Left hindlimb (tissue), 1 donor: ENCODE measurements at regions not wholly inside any gene's neighbourhood (a gene's known extent, or its start where the extent isn't known, plus 50 kb on each side); places are given as distances from the start of the nearest gene placed in this dataset.

ENCODE experiments used
- DNase-seq: peaks from one replicate; pipeline ENCODE4 v3.0.0-alpha.2; 2018

DNA sequence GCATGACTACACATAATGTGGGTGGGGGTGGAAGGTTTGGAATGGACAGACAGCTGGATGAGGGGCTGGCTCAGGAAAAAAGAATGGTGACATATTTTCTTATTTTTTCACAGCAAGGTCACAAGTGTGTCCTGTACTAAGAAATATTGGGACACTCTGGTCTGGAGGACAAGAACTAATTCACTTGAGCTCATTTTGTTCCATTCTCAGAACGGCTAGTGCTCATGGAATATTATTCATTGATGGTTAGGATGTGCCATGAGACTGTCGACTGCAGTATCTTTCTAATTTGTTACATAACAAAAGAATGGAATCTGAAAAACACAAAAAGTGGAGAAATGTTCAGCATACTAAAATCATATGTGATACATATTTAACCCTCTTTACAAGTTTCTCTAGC, 149.5 kb downstream of the BMP4 start:
- no peak for DNase-seq

GRCh38 chr14:53796734-53797133, 159.9 kb downstream of the BMP4 start:
- DNase-seq = no peak

- DNase-seq = no peak
Observed at GRCh38 chr14:53793790-53794505, 162.7 kb downstream of the BMP4 start.

DNA sequence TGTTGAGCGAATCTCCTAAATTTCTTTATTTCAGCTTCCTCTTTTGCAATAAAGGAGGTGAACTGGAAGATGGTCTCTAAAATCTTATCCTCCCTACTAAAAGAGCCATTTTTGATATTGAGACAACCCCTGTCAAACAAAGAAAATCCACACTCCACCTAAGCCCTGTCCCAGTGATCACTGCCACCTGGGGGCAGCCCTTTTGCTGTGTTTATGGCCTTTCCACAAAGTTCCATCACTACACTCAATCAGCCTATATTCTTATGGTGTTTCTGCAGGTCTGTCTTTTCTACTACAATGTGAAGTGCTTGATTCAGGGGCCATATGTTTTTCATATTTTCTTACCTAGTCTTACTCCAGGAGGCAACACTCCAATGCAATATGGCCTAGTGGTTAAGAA, 163.7 kb downstream of the BMP4 start:
- no peak for DNase-seq

GRCh38 chr14:53790731-53791500, 165.7 kb downstream of the BMP4 start:
- DNase-seq = no peak

DNA sequence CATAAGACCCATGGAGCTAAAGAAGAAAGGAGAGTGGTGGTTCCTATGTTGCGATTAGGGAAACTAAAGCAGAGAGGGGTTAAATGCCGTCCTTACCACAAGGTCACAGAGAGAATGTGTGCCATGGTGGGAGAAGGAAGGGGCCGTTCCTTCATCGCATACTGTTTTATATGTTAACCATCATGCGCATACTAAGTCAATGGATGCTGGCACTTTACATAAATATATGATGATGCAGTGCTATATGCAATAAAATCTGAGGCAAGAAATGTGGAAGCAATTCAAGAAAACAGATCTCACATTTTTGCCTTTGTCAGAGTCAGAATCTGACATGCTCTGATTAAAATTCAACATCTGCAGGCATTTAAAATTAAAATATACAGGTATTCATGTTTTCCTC, 168.1 kb downstream of the BMP4 start:
- no peak for DNase-seq

DNA sequence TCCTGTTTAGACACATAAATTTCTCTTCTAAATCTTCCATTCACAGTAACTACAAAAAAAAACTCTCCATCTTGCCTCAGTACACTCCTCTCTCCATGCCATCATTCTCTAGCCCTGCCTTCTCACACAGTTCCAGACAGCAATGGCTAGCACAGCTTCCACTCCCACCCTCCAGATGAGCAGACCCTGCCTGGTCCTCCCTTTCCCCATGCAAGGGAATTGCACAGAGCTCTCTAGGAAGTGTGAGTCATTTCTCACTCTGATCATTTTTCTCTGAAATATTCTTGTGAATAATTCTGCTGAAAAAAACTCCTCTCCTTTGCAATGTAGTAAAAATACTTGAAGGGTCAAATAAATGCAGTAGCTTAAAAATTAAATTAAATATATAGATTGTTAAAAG, 170.6 kb downstream of the BMP4 start:
- DNase-seq = no peak

DNA sequence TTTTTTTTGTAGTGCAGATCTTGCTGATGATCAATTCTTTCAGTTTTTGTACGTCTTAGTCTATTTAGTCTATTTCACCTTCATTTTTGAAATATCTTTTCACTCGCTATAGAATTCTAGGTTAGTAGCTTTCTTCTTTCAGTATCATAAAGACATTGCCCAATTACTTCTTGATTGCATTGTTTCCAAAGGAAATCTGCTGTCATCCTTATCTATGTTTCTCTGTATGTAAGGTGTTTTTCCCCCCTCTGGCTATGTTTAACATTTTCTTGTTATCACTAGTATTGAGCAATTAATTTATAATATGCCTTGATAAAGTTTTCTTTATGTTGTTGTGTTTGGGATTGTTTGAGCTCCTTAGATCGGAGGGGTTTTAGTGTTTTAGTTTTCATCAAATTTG, 171.9 kb downstream of the BMP4 start:
- no peak for DNase-seq

- no peak for DNase-seq
Observed at GRCh38 chr14:53783256-53783655, 173.4 kb downstream of the BMP4 start.

- DNase-seq = no peak
Observed at GRCh38 chr14:53780051-53780555, 176.5 kb downstream of the BMP4 start.

DNA sequence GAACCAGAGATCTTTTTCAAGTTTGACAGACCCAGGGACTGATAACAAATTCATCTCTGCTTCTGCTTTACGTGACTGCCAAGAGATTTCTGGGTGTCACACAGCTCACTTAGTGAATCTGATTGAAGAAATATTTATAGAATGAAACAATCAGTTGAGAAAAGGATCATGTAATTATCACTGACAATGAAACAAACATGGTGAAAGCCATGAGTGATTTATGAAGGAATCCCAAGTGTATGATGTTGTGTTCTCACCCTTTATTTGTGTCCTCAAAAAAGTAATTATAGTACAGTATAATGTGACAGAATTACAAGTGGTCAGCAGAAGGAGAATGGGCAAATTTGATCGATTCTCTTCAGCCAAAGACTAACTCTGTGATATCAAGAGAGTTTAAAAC, 177.3 kb downstream of the BMP4 start:
- no peak for DNase-seq

DNA sequence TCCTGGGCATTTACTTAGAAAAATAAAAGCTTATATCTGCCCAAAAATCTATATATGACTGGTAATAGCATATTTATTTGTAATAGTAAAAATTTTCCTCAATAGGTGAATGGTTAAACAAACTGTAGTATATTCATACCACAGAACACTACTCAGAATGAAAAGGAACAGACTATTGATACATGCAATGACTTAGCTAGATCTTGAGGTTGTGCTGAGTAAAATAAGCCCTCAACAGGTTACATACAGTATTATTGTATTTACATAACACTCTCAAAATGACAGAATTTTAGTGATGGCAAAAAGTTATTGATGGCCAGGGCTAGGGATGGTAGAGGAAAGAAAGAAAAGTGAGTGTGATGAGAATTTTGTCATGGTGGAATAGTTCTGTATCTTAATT, 178.4 kb downstream of the BMP4 start:
- no peak for DNase-seq

GRCh38 chr14:53772936-53773335, 183.7 kb downstream of the BMP4 start:
- DNase-seq = no peak

DNA sequence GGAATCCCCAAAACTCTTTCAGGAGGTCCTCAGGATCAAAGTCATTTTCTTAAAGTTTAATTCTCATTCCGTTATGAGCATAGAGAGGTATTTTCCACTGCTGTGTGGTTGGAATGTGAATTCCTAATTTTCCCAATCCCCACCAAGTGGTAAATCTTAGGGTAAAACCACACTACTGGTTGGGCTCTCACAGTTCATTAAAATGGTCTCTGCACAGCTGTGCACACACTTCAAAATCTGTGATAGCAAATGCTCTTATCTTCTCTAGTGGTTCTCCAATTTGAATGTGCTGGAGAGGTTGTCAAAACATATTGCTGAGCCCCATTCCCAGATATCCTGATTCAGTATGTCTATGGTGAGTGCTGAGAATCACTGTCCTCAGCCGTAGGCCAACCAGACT, 189.1 kb downstream of the BMP4 start:
- DNase-seq = no peak

- DNase-seq = no peak
Observed at GRCh38 chr14:53766601-53767000, 190.0 kb downstream of the BMP4 start.

GRCh38 chr14:53766106-53766505, 190.5 kb downstream of the BMP4 start:
- no peak for DNase-seq

GRCh38 chr14:53764846-53765245, 191.8 kb downstream of the BMP4 start:
- DNase-seq = no peak

DNA sequence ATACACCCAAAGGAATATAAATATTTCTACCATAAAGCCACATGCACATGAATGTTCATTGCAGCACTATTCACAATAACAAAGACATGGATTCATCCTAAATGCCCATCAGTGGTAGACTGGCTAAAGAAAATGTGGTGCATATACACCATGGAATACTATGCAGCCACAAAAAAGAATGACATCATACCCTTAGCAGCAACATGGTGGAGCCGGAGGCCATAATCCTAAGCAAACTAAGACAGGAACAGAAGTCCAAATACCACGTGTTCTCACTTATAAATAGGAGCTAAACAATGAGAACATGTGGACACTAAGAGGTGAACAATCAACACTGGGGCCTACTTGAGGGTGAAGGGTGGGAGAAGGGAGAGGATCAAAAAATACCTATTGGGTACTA, 198.5 kb downstream of the BMP4 start:
- no peak for DNase-seq

GRCh38 chr14:53757732-53758131, 198.9 kb downstream of the BMP4 start:
- DNase-seq = no peak

DNA sequence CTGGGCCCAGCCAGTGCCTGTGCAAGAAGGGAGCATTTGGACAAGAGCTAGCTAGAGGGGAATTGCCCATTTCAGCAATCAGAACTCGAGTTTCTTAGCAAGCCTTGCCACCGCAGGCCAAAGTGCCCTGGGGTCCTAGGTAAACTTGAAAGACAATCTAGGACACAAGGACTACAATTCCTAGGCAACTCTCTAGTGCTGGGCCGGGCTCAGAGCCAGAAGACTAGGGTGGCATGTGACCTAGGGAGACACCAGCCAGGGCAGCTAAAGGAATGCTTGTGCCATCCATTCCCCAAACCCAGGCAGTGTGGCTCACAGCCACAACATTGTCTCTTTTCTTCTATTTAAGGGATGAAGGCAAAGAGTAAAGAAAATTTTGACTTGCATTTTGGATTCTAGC, 205.0 kb downstream of the BMP4 start:
- DNase-seq = no peak

DNA sequence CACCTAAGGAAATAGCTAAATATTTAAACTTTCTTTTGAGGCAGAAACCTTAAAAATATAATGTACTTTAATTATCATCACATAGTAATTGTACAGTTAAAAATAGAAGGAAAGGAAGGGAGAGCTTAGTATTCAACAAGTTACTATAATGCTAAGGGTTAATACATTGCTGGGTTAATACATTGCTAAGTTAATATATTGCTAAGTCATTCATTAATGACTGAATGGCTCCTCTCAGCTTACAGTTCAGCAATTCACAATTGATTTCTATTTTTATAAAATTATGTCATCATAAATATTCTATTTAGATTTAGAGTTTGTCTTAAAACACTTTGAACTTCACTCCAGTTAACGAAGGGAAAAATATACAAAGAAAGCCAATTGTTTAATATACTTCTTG, 207.9 kb downstream of the BMP4 start:
- DNase-seq = no peak

- no peak for DNase-seq
Observed at GRCh38 chr14:53744857-53745256, 211.8 kb downstream of the BMP4 start.

- no peak for DNase-seq
Observed at GRCh38 chr14:53743371-53743770, 213.3 kb downstream of the BMP4 start.

- DNase-seq = no peak
Observed at GRCh38 chr14:53742233-53742620, 214.4 kb downstream of the BMP4 start.
